Cerebellar nuclear complex (tissue), 1 donor: ENCODE measurements at regions not wholly inside any gene's neighbourhood (a gene's known extent, or its start where the extent isn't known, plus 50 kb on each side); places are given as distances from the start of the nearest gene placed in this dataset.

ENCODE experiments used
- DNase-seq, 2 experiments: peaks; one replicate each; lab custom pipeline; 2025; lab: John Stamatoyannopoulos, UW

- DNase-seq, result no peak
Observed at GRCh38 chr5:62029303-62029702, 276.7 kb upstream of the KIF2A start.

- DNase-seq, result no peak
Observed at GRCh38 chr5:62030326-62030725, 275.7 kb upstream of the KIF2A start.

- DNase-seq, result no peak
Observed at GRCh38 chr5:62038024-62038423, 268.0 kb upstream of the KIF2A start.

GRCh38 chr5:62041156-62041756 is 264.8 kb upstream of the KIF2A start:
- no peak for DNase-seq

GRCh38 chr5:62042007-62042406 is 264.0 kb upstream of the KIF2A start:
- DNase-seq, result no peak

- no peak for DNase-seq
Observed at GRCh38 chr5:62043289-62044280, 262.4 kb upstream of the KIF2A start.

- DNase-seq, result no peak
Observed at GRCh38 chr5:62044989-62045388, 261.0 kb upstream of the KIF2A start.

- DNase-seq, result no peak
Observed at GRCh38 chr5:62046191-62046590, 259.8 kb upstream of the KIF2A start.

- no peak for DNase-seq
Observed at GRCh38 chr5:62051747-62052146, 254.3 kb upstream of the KIF2A start.

- DNase-seq, result no peak
Observed at GRCh38 chr5:62059960-62060359, 246.0 kb upstream of the KIF2A start.

GRCh38 chr5:62065050-62065449 is 241.0 kb upstream of the KIF2A start:
- DNase-seq, result no peak

- DNase-seq, result no peak
Observed at GRCh38 chr5:62066761-62067277, 239.2 kb upstream of the KIF2A start.

GRCh38 chr5:62068554-62068953 is 237.5 kb upstream of the KIF2A start:
- no peak for DNase-seq

- DNase-seq, result no peak
Observed at GRCh38 chr5:62077387-62077786, 228.6 kb upstream of the KIF2A start.

- DNase-seq, result no peak
Observed at GRCh38 chr5:62077823-62078550, 228.0 kb upstream of the KIF2A start.

GRCh38 chr5:62082370-62082801 is 223.6 kb upstream of the KIF2A start:
- no peak for DNase-seq

- DNase-seq, result no peak
Observed at GRCh38 chr5:62083247-62083646, 222.8 kb upstream of the KIF2A start.

GRCh38 chr5:62083661-62084060 is 222.3 kb upstream of the KIF2A start:
- no peak for DNase-seq

GRCh38 chr5:62084391-62084790 is 221.6 kb upstream of the KIF2A start:
- no peak for DNase-seq

GRCh38 chr5:62090953-62091352 is 215.1 kb upstream of the KIF2A start:
- DNase-seq, result no peak

GRCh38 chr5:62093411-62093810 is 212.6 kb upstream of the KIF2A start:
- DNase-seq, result no peak

- no peak for DNase-seq
Observed at GRCh38 chr5:62093976-62094375, 212.0 kb upstream of the KIF2A start.
